ENCODE measurements at regions not wholly inside any gene's neighbourhood (a gene's known extent, or its start where the extent isn't known, plus 50 kb on each side); places are given as distances from the start of the nearest gene placed in this dataset.

GRCh38 chr18:21162786-21163185 lies 51.2 kb upstream of the ROCK1 start:
- no peak overlapping the region for H2AFZ ChIP-seq (ENCODE audit: low read depth, low read length)

GRCh38 chr18:21163647-21164547 lies 52.3 kb upstream of the ROCK1 start:
- Histone ChIP-seq H3K79me2 (replicated peaks; ENCODE audit: insufficient read depth, low read length) (no peaks in the 10 kb centered on the region), H3K9ac (ENCODE audit: low read length) (no peak overlapping the region), H3K9me2 (ENCODE audit: insufficient read depth, low read length) (no peaks in the 10 kb centered on the region), H2AFZ (ENCODE audit: low read depth, low read length) (no peak overlapping the region), H3K27ac (ENCODE audit: low read length) (no peak overlapping the region), H3K4me2 (ENCODE audit: low read length) (no peak overlapping the region), H3K4me3 (ENCODE audit: low read length) (no peak overlapping the region), H3K27me3 (ENCODE audit: insufficient read depth, low read depth, low read length) (no peaks in the 10 kb centered on the region), H3K36me3 (ENCODE audit: insufficient read depth, low read length) (no peaks in the 10 kb centered on the region), H3F3A (ENCODE audit: insufficient read depth, low read length, poor library complexity, severe bottlenecking) (no peaks in the 10 kb centered on the region), H4K20me1 (ENCODE audit: insufficient read depth) (no peaks in the 10 kb centered on the region), H3K9me3 (ENCODE audit: low read length) (no peaks in the 10 kb centered on the region)
- TF ChIP-seq MXI1 (conservative IDR thresholded peaks at IDR 0.05; ENCODE audit: poor library complexity, severe bottlenecking) (no peak), EZH2 (IDR thresholded peaks at IDR 0.05; ENCODE audit: borderline replicate concordance, insufficient read depth, low read length, poor library complexity, severe bottlenecking) (no peak), POLR2AphosphoS5 (IDR thresholded peaks at IDR 0.05) (no peak), RAD21 (conservative IDR thresholded peaks at IDR 0.05) (no peak), CTCF (IDR thresholded peaks at IDR 0.05; ENCODE audit: poor library complexity, severe bottlenecking) (no peak), SMC3 (conservative IDR thresholded peaks at IDR 0.05; ENCODE audit: poor library complexity) (no peak), EP300 (conservative IDR thresholded peaks at IDR 0.05; ENCODE audit: poor library complexity, severe bottlenecking) (no peak), TAF1 (IDR thresholded peaks at IDR 0.05; ENCODE audit: low read depth) (no peak)
- TF ChIP-seq, protein P1, sequence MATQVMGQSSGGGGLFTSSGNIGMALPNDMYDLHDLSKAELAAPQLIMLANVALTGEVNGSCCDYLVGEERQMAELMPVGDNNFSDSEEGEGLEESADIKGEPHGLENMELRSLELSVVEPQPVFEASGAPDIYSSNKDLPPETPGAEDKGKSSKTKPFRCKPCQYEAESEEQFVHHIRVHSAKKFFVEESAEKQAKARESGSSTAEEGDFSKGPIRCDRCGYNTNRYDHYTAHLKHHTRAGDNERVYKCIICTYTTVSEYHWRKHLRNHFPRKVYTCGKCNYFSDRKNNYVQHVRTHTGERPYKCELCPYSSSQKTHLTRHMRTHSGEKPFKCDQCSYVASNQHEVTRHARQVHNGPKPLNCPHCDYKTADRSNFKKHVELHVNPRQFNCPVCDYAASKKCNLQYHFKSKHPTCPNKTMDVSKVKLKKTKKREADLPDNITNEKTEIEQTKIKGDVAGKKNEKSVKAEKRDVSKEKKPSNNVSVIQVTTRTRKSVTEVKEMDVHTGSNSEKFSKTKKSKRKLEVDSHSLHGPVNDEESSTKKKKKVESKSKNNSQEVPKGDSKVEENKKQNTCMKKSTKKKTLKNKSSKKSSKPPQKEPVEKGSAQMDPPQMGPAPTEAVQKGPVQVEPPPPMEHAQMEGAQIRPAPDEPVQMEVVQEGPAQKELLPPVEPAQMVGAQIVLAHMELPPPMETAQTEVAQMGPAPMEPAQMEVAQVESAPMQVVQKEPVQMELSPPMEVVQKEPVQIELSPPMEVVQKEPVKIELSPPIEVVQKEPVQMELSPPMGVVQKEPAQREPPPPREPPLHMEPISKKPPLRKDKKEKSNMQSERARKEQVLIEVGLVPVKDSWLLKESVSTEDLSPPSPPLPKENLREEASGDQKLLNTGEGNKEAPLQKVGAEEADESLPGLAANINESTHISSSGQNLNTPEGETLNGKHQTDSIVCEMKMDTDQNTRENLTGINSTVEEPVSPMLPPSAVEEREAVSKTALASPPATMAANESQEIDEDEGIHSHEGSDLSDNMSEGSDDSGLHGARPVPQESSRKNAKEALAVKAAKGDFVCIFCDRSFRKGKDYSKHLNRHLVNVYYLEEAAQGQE (IDR thresholded peaks at IDR 0.05; ENCODE audit: borderline replicate concordance) = no peak

More at GRCh38 chr18:21162786-21163185, 51.2 kb upstream of the ROCK1 start:
- Histone ChIP-seq H3K9me2 (ENCODE audit: insufficient read depth, low read length) (no peaks in the 10 kb centered on the region), H3K4me2 (ENCODE audit: low read length) (no peak overlapping the region), H3K79me2 (replicated peaks; ENCODE audit: insufficient read depth, low read length) (no peaks in the 10 kb centered on the region), H3F3A (ENCODE audit: insufficient read depth, low read length, poor library complexity, severe bottlenecking) (no peaks in the 10 kb centered on the region), H3K27me3 (ENCODE audit: insufficient read depth, low read depth, low read length) (no peaks in the 10 kb centered on the region), H3K27ac (ENCODE audit: low read length) (no peak overlapping the region), H3K9me3 (ENCODE audit: low read length) (no peaks in the 10 kb centered on the region), H3K9ac (ENCODE audit: low read length) (no peak overlapping the region), H3K36me3 (ENCODE audit: insufficient read depth, low read length) (no peaks in the 10 kb centered on the region), H4K20me1 (ENCODE audit: insufficient read depth) (no peaks in the 10 kb centered on the region), H3K4me3 (ENCODE audit: low read length) (no peak overlapping the region)
- TF ChIP-seq EP300 (conservative IDR thresholded peaks at IDR 0.05; ENCODE audit: poor library complexity, severe bottlenecking) = no peak

Data from neural cell (in vitro differentiated cells).